Common myeloid progenitor, CD34-positive (primary cell): ENCODE measurements at regions not wholly inside any gene's neighbourhood (a gene's known extent, or its start where the extent isn't known, plus 50 kb on each side); places are given as distances from the start of the nearest gene placed in this dataset.
"Not testable (repeated sequence)": the region's sequence is repeated elsewhere in the genome, so short reads cannot be mapped to it uniquely, and the experiment has no call there.

Experiments
- CTCF ChIA-PET: fragments of 350-600 bp; sonication (Branson Sonifier 250); formaldehyde crosslinking; loops from one replicate; lab custom pipeline; 2021; ENCODE audit warnings: antibody characterized with exemption; lab: Charles Lee
- POLR2A ChIA-PET: fragments of 350-600 bp; sonication (Branson Sonifier 250); formaldehyde crosslinking; loops from one replicate; lab custom pipeline; 2021; ENCODE audit warnings: antibody characterized with exemption; lab: Charles Lee
- DNase-seq, 3 donors: peaks; one replicate each; pipeline versions ENCODE4 v3.0.0 to v3.0.0-alpha.2; 2013
- H3K27ac ChIP-seq, 2 experiments: 1 replicate in 1 of 2; 2 replicates in 1 of 2; pipeline ENCODE4 v1.7.0; 2013; ENCODE audit warnings: inconsistent platforms in 2 of 2, low read length in 2 of 2, mild to moderate bottlenecking in 2 of 2, low read depth in 1 of 2, moderate library complexity in 1 of 2; ENCODE audit not compliant: severe bottlenecking in 2 of 2, insufficient read depth in 1 of 2, poor library complexity in 1 of 2
- H3K27me3 ChIP-seq, 5 experiments: replicated peaks in 2 of 5; 1 replicate in 3 of 5; 2 replicates in 2 of 5; pipeline versions ENCODE4 v1.6.1 to v1.7.0; 2013; ENCODE audit warnings: low read length in 4 of 5, mild to moderate bottlenecking in 2 of 5, moderate library complexity in 2 of 5, inconsistent platforms in 1 of 5; ENCODE audit not compliant: insufficient read depth in 5 of 5, control insufficient read depth in 4 of 5
- H3K36me3 ChIP-seq, 4 experiments: 1 replicate in 2 of 4; 2 replicates in 2 of 4; pipeline versions ENCODE4 v1.6.1 to v1.7.0; 2013; ENCODE audit warnings: low read length in 3 of 4, control low read depth in 1 of 4, mild to moderate bottlenecking in 1 of 4; ENCODE audit not compliant: control insufficient read depth in 4 of 4, insufficient read depth in 4 of 4
- H3K4me1 ChIP-seq, 4 experiments: 1 replicate in 3 of 4; 2 replicates in 1 of 4; pipeline versions ENCODE4 v1.6.1 to v1.7.1; 2013; ENCODE audit warnings: low read length in 3 of 4, mild to moderate bottlenecking in 3 of 4, control low read depth in 1 of 4, inconsistent platforms in 1 of 4, moderate library complexity in 1 of 4; ENCODE audit not compliant: control insufficient read depth in 4 of 4, insufficient read depth in 4 of 4; ENCODE audit errors: control extremely low read depth in 1 of 4
- H3K4me3 ChIP-seq, 7 experiments: 1 replicate in 4 of 7; 2 replicates in 3 of 7; pipeline versions ENCODE4 v1.5.1 to v1.7.0; 2013; ENCODE audit warnings: mild to moderate bottlenecking in 7 of 7, low read length in 6 of 7, moderate library complexity in 6 of 7, inconsistent platforms in 2 of 7, low read depth in 2 of 7, control low read depth in 1 of 7; ENCODE audit not compliant: insufficient read depth in 4 of 7, control insufficient read depth in 1 of 7; ENCODE audit errors: extremely low read depth in 1 of 7
- H3K9me3 ChIP-seq, 5 experiments: 1 replicate in 4 of 5; 2 replicates in 1 of 5; pipeline versions ENCODE4 v1.6.1 to v1.7.1; 2013; ENCODE audit warnings: low read length in 4 of 5, mild to moderate bottlenecking in 2 of 5, inconsistent platforms in 1 of 5, low read depth in 1 of 5, moderate library complexity in 1 of 5; ENCODE audit not compliant: control insufficient read depth in 4 of 5, insufficient read depth in 2 of 5; ENCODE audit errors: control extremely low read depth in 1 of 5
- WGBS: methylation state at CpG from one replicate; pipeline ENCODE4 v1.1.5; 2013; ENCODE audit not compliant: insufficient coverage; 5-methylcytosine and 5-hydroxymethylcytosine counted together

DNA sequence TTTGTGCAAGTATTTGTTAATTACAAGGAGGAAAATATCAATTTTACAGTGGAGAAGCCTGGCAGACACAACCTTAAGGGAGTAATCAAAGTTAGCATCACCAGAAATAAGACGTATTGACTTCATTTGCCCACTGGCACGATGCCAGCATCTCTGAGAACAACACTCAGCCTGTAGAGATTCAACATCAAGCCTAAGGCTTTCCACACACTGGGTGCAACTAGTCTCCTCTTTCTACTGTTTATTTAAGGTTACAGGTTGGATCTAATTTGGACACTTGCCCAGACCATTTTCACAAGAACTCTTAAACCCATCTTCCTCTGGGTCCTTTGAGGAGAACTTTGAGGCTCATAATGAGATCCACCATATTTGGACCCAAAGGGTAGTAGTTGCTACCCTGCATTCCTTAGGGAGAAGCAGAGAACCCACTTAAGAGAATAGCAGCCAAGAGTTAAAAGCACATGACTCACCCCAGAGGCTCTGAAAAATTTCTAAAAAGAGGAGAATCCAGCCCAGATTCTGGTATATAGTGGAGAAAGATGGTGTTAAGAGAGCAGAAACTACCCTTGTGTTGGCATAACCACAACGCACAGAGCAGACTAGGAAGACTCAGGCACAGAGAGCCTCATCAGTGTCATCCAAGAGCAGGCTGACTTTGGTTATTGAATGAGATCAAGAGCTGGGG, 97.3 kb downstream of the CCDC71L start:
- H3K4me1 ChIP-seq = peaks cover 0 to 5% (median 2%) of the 10 kb centered on the region in 4 experiments
- H3K9me3 ChIP-seq = peaks cover 0 to 5% (median 0%) of the 10 kb centered on the region in 5 experiments
- H3K27ac ChIP-seq = no peak overlapping the region
- no peaks in the 10 kb centered on the region for H3K36me3 ChIP-seq
- no peak for DNase-seq
- WGBS = 100% methylated on average over 3 of the region's 3 CpGs
- ChIA-PET CTCF (no interaction called here), POLR2A (no interaction called here)
- no peaks in the 10 kb centered on the region for H3K27me3 ChIP-seq
- H3K4me3 ChIP-seq = no peak overlapping the region

DNA sequence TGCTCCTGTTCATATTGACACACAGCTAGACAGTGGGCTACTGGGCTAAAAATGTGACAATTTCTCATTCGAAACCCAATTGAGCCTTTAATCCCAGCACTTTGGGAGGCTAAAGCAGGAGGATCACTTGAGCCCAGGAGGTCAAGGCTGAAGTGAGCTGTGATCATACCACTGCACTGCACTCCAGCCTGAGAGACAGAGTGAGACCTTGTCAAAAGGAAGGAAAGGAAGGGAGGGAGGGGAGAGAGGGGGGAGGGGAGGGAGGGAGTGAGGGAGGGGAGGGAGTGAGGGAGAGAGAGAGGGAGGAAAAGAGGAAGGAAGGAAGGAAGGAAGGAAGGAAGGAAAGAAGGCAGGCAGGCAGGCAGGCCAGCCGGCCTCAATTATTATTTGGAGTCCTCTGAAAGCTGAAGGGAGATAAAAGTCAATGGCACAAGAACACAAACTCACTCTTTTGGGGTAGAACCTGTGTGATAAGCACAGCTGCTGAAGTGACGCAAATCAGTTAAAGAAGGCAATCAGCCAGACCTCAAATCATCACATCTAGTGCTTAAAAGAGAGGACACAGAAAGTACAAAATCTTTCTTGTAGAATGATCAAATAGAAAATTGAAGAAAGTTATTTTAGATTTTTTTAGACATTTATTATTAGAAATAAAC, 98.1 kb downstream of the CCDC71L start:
- CTCF ChIA-PET = interaction anchor here (1.0 kb wide), 1 partner anchor 14 kb away, joined by 3 read pairs; no protein-coding TSS in a partner anchor

DNA sequence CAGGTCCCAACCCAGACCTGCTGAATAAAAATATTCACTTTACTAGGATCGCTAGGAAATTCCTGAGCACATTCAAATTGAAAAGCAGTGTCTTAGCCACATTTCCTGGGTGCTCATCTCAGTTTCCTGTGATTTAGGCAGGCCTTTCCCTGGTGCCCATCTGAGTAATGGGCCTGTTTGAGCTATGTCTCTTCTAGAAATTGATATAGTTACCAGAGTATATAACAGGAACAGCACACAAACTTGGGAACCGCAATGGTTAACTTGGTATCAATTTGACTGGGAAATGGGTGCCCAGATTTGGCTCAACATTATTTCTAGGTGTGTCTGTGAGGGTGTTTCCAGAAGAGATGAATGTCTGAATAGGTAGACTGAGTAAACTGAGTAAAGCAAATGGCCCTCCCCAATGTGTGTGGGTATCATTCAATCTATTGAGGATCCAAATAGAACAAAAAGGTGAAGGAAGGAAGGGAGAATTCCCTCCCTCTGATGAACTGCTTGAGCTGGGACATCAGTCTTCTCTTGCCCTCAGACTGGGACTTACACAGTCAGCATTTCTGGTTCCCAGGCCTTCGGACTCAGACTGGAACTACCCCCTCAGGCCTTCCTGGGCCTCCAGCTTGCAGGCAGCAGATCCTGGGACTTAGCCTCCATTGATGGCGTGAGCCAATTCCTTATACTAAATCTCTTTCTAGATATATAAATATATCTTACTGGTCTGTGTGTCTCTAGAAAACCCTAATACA, 99.1 kb downstream of the CCDC71L start:
- DNase-seq = no peak
- no peaks in the 10 kb centered on the region for H3K27me3 ChIP-seq
- ChIA-PET POLR2A (no interaction called here), CTCF (interaction anchor here (1.0 kb wide), 1 partner anchor 15 kb away, joined by 3 read pairs; no protein-coding TSS in a partner anchor)
- peaks cover 0 to 7% (median 0%) of the 10 kb centered on the region in 5 experiments for H3K9me3 ChIP-seq
- H3K36me3 ChIP-seq = no peaks in the 10 kb centered on the region
- no peaks in the 10 kb centered on the region for H3K4me1 ChIP-seq
- WGBS = 97% methylated on average over 3 of the region's 4 CpGs
- H3K4me3 ChIP-seq = no peak overlapping the region
- no peak overlapping the region for H3K27ac ChIP-seq

More for the DNA sequence above, 98.1 kb downstream of the CCDC71L start:
- DNase-seq = no peak
- H3K9me3 ChIP-seq = peaks cover 0 to 7% (median 0%) of the 10 kb centered on the region in 5 experiments
- no peak overlapping the region for H3K27ac ChIP-seq
- POLR2A ChIA-PET = no interaction called here
- H3K4me3 ChIP-seq = no peak overlapping the region
- 64% methylated on average over 2 of the region's 3 CpGs for WGBS
- H3K27me3 ChIP-seq = no peaks in the 10 kb centered on the region
- H3K4me1 ChIP-seq = no peaks in the 10 kb centered on the region
- no peaks in the 10 kb centered on the region for H3K36me3 ChIP-seq

DNA sequence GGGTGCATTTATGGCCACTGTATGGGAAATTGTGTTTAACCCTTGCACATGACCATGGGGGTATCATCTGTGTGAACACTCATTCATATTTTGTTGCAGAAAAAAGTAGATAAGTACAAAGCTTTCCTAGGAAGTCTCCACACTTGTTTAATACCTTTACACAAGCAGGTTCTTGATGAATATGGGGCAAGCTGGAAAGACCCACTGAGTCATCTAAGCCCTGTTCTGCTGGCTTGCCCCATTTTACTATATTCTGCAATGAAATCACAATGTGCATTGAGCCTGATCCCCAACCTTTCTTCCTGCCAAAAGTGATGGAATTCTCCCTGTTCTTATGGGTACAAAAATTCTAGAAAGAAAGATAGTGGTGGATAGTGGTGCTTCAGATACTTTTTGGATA, 99.8 kb downstream of the CCDC71L start:
- Histone ChIP-seq H3K27ac (no peak overlapping the region), H3K36me3 (no peaks in the 10 kb centered on the region), H3K9me3 (peaks cover 0 to 7% (median 0%) of the 10 kb centered on the region in 5 experiments), H3K27me3 (no peaks in the 10 kb centered on the region), H3K4me3 (no peak overlapping the region), H3K4me1 (no peaks in the 10 kb centered on the region)
- POLR2A ChIA-PET = no interaction called here
- DNase-seq = no peak
- CTCF ChIA-PET = no interaction called here

DNA sequence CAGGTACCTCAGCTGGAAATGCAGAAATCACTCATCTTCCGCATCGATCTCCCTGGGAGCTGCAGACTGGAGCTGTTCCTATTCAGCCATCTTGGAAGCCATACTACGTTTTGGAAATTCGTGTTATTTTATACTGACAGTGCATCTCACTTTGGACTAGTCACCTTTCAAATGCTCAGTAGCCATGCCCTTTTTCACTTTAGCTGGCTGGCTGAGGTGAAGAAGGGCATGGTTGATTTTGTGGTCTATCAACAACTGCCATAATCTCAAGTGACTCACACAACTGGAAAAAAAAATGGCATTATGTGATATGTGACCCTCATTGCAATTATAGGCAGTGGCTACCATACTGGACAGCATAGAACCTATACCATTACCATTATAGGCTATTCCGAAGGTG, 100.5 kb downstream of the CCDC71L start:
- 98% methylated on average over 5 of the region's 5 CpGs for WGBS
- POLR2A ChIA-PET = no interaction called here
- H3K4me1 ChIP-seq = no peaks in the 10 kb centered on the region

DNA sequence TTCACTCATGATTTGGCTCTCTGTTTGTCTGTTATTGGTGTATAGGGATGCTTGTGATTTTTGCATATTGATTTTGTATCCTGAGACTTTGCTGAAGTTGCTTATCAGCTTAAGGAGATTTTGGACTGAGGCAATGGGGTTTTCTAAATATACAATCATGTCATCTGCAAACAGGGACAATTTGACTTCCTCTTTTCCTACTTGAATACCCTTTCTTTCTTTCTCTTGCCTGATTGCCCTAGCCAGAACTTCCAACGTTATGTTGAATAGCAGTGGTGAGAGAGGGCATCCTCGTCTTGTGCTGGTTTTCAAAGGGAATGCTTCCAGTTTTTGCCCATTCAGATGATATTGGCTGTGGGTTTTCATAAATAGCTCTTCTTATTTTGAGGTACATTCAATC, 104.7 kb downstream of the CCDC71L start:
- POLR2A ChIA-PET = not testable (repeated sequence)

More for the DNA sequence above, 100.5 kb downstream of the CCDC71L start:
- Histone ChIP-seq H3K27ac (no peak overlapping the region), H3K9me3 (peaks cover 0 to 7% (median 0%) of the 10 kb centered on the region in 5 experiments), H3K36me3 (no peaks in the 10 kb centered on the region), H3K4me3 (no peak overlapping the region), H3K27me3 (no peaks in the 10 kb centered on the region)
- CTCF ChIA-PET = no interaction called here
- no peak for DNase-seq

DNA sequence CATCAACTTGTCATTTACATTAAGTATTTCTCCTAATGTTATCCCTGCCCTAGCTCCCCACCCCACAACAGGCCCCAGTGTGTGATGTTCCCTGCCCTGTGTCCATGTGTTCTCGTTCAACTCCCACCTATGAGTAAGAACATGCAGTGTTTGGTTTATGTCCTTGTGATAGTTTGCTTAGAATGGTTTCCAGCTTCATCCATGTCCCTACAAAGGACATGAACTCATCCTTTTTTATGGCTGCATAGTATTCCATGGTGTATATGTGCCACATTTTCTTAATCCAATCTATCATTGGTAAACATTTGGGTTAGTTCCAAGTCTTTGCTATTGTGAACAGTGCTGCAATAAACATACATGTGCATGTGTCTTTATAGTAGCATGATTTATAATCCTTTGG, 106.3 kb downstream of the CCDC71L start:
- DNase-seq, H3K4me1 ChIP-seq, H3K36me3 ChIP-seq, H3K27me3 ChIP-seq, H3K9me3 ChIP-seq, POLR2A ChIA-PET, H3K27ac ChIP-seq, H3K4me3 ChIP-seq: not testable (repeated sequence)
- CTCF ChIA-PET = interaction anchor here (1.5 to 3.8 kb wide), 2 partner anchors 11 to 181 kb away, joined by 4 to 19 read pairs; no protein-coding TSS in a partner anchor
- WGBS = no CpG with 5 or more reads among the region's 1 CpG

More for the DNA sequence above, 104.7 kb downstream of the CCDC71L start:
- H3K4me1 ChIP-seq, H3K9me3 ChIP-seq, H3K27me3 ChIP-seq, H3K36me3 ChIP-seq, DNase-seq, H3K27ac ChIP-seq, H3K4me3 ChIP-seq, CTCF ChIA-PET: not testable (repeated sequence)
- no CpG with 5 or more reads among the region's 2 CpGs for WGBS
